ENCODE measurements at regions not wholly inside any gene's neighbourhood (a gene's known extent, or its start where the extent isn't known, plus 50 kb on each side); places are given as distances from the start of the nearest gene placed in this dataset.

DNA sequence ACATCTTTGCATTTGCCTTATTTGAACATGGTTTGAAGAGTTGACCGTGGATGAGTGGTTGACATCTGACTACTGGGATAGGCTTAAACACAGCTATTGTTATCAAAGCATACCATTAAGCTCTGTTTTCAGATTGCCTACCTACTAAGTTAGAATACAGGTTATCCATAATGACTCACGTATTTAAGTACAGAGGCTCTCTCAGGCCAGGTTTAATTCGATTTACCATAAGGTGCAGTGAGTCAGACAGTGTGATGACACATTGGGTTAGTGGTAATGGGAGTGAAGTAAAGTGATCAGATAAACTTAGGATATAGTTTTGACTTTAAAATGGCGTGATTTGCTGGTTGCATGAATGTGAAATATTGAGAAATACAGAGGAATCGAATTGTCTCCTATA lies 732.0 kb upstream of the CTNND2 start:
- no peak overlapping the region for H3K4me3 ChIP-seq
- no peak for DNase-seq
- no peaks in the 10 kb centered on the region for H3K36me3 ChIP-seq
- H3K27me3 ChIP-seq: no peaks in the 10 kb centered on the region
- intact Hi-C loops (cut with DNase I): no loop called here
- H3K27ac ChIP-seq: no peak overlapping the region
- no peaks in the 10 kb centered on the region for H3K9me3 ChIP-seq
- WGBS, 2 donors: 69 to 82% methylated on average over 5 of the region's 5 CpGs
- TF ChIP-seq POLR2A (IDR thresholded peaks at IDR 0.05) (no peak), POLR2AphosphoS5 (IDR thresholded peaks at IDR 0.05) (no peak), EP300 (IDR thresholded peaks at IDR 0.05) (no peak)
- TF ChIP-seq, protein P1, sequence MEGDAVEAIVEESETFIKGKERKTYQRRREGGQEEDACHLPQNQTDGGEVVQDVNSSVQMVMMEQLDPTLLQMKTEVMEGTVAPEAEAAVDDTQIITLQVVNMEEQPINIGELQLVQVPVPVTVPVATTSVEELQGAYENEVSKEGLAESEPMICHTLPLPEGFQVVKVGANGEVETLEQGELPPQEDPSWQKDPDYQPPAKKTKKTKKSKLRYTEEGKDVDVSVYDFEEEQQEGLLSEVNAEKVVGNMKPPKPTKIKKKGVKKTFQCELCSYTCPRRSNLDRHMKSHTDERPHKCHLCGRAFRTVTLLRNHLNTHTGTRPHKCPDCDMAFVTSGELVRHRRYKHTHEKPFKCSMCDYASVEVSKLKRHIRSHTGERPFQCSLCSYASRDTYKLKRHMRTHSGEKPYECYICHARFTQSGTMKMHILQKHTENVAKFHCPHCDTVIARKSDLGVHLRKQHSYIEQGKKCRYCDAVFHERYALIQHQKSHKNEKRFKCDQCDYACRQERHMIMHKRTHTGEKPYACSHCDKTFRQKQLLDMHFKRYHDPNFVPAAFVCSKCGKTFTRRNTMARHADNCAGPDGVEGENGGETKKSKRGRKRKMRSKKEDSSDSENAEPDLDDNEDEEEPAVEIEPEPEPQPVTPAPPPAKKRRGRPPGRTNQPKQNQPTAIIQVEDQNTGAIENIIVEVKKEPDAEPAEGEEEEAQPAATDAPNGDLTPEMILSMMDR (IDR thresholded peaks at IDR 0.05): no peak
- H3K4me1 ChIP-seq: no peaks in the 10 kb centered on the region

DNA sequence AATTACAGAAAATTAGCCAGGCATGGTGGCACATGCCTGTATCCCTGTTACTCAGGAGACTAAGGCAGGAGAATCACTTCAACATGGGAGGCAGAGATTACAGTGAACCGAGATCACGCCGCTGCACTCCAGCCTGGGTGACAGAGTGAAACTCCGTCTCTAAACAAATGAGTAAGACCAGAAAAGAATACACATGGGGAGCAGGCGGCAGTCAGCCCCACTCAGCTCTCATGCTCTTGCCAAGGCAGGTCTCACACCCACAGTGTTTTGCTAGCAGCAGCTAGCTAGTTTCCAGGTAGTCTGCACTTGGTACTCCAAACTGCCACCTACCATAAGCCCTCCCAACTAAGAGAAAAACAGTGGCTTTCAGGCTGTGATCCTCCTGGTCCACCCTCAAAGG lies 722.3 kb upstream of the CTNND2 start:
- WGBS, 2 donors: 95% methylated on average over 5 of the region's 5 CpGs
- H3K4me1 ChIP-seq: no peaks in the 10 kb centered on the region
- no peaks in the 10 kb centered on the region for H3K27me3 ChIP-seq
- H3K36me3 ChIP-seq: no peaks in the 10 kb centered on the region
- H3K9me3 ChIP-seq: peaks cover 0 to 7% (median under 1%) of the 10 kb centered on the region in 4 donors
- H3K4me3 ChIP-seq: no peak overlapping the region
- TF ChIP-seq, protein P1 (IDR thresholded peaks at IDR 0.05): no peak
- TF ChIP-seq EP300 (IDR thresholded peaks at IDR 0.05): no peak
- no peak for DNase-seq
- H3K27ac ChIP-seq: no peak overlapping the region
- intact Hi-C loops (cut with DNase I): no loop called here

DNA sequence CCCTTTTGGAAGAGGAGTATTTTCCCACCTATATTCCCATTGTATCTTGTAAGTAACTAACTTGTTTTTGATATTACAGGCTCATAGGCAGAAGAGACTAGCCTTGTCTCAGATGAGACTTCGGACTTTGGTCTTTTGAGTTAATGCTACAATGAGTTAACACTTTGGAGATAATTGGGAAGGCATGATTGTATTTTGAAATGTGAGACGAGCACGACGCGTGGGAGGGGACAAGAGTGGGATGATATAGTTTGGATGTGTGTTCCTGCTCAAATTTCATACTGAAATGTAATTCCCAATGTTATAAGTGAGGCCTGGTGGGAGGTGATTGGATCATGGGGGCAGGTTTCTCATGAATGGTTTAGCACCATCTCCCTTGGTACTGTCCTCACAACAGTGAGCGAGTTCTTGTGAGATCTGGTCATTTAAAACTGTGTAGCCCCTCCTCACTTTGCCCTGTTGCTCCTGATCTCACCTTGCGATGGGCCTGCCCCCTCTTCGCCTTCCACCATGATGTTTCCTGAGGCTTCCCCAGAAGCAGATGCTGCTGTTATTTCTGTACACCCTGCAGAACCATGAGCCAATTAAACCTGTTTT lies 721.5 kb upstream of the CTNND2 start:
- Histone ChIP-seq H3K36me3 (no peaks in the 10 kb centered on the region), H3K4me3 (no peak overlapping the region), H3K4me1 (no peaks in the 10 kb centered on the region), H3K27me3 (no peaks in the 10 kb centered on the region), H3K27ac (no peak overlapping the region), H3K9me3 (peaks cover 0 to 7% (median under 1%) of the 10 kb centered on the region in 4 donors)
- no peak for DNase-seq
- intact Hi-C loops (cut with DNase I): no loop called here
- TF ChIP-seq EP300 (IDR thresholded peaks at IDR 0.05) (no peak), POLR2A (IDR thresholded peaks at IDR 0.05) (no peak), POLR2AphosphoS5 (IDR thresholded peaks at IDR 0.05) (no peak)
- TF ChIP-seq, protein P1 (IDR thresholded peaks at IDR 0.05): no peak
- WGBS, 2 donors: 80% methylated on average over 8 of the region's 8 CpGs

DNA sequence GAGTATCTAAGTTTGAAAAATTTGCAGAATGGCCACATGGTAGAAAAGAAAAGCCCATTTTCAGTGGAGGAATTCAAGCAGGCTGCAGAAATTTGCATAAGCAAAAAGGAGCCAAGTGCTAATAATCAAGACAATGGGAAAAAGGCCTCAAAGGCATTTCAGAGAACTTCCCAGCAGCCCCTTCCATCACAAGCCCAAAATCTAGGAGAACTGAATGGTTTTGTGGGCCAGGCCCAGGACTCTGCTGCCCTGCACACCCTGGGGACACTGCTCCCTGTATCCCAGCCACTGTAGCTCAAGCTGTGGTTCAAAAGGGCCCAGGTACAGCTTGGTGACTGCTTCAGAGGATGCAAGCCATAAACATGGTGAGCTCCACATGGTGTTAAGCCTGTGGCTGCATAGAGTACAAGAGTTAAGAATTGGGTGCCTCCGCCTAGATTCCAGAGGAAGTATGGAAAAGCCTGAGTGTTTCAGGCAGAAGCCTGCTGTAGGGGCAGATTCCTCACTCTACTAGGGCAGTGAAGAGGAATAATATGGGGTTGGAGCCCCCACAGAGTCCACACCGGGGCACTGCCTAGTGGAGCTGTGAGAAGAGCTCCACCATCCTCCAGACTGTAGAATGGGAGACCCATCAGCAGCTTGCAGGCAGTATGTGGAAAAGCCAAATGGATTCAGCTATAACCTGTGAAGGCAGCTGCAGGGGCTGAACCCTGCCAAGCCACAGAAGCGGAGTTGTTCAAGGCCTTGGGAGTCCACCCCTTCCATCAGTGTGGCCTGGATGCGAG lies 720.7 kb upstream of the CTNND2 start:
- Histone ChIP-seq H3K4me3 (no peak overlapping the region), H3K27ac (no peak overlapping the region), H3K27me3 (no peaks in the 10 kb centered on the region), H3K36me3 (no peaks in the 10 kb centered on the region), H3K4me1 (no peaks in the 10 kb centered on the region), H3K9me3 (peaks cover 0 to 7% (median under 1%) of the 10 kb centered on the region in 4 donors)
- TF ChIP-seq POLR2AphosphoS5 (IDR thresholded peaks at IDR 0.05) (no peak), EP300 (IDR thresholded peaks at IDR 0.05) (no peak), POLR2A (IDR thresholded peaks at IDR 0.05) (no peak)
- TF ChIP-seq, protein P1 (IDR thresholded peaks at IDR 0.05): no peak
- intact Hi-C loops (cut with DNase I): no loop called here
- 83 to 86% methylated on average over 4 of the region's 4 CpGs for WGBS, 2 donors
- DNase-seq: no peak

Data from sigmoid colon (tissue), 6 donors.